ENCODE measurements at regions not wholly inside any gene's neighbourhood (a gene's known extent, or its start where the extent isn't known, plus 50 kb on each side); places are given as distances from the start of the nearest gene placed in this dataset.

DNA sequence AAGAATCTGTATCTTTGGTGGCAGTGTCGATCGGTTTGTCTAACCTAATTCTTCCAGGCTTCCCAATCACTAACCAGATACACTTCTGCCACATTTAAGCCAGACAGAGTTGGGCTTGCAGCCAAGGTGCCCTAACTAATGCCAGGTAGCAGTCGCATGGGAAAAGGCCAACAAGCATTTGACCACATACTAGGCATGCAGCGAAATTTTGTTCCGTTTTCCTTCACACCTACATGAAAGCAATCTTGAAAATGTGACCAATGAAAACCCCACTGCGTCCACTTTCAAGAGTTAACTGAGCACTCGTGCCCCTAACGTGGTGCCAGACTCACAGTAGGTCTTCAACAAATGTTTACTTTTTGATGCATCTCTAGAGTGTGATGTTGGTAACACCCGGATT is 192.2 kb upstream of the TPM1 start:
- TF ChIP-seq, protein P1, sequence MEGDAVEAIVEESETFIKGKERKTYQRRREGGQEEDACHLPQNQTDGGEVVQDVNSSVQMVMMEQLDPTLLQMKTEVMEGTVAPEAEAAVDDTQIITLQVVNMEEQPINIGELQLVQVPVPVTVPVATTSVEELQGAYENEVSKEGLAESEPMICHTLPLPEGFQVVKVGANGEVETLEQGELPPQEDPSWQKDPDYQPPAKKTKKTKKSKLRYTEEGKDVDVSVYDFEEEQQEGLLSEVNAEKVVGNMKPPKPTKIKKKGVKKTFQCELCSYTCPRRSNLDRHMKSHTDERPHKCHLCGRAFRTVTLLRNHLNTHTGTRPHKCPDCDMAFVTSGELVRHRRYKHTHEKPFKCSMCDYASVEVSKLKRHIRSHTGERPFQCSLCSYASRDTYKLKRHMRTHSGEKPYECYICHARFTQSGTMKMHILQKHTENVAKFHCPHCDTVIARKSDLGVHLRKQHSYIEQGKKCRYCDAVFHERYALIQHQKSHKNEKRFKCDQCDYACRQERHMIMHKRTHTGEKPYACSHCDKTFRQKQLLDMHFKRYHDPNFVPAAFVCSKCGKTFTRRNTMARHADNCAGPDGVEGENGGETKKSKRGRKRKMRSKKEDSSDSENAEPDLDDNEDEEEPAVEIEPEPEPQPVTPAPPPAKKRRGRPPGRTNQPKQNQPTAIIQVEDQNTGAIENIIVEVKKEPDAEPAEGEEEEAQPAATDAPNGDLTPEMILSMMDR (IDR thresholded peaks at IDR 0.05) = no peak
- TF ChIP-seq POLR2A (IDR thresholded peaks at IDR 0.05) = no peak

Data from body of pancreas (tissue), 4 donors.